GM23338 (cell line): ENCODE measurements at regions not wholly inside any gene's neighbourhood (a gene's known extent, or its start where the extent isn't known, plus 50 kb on each side); places are given as distances from the start of the nearest gene placed in this dataset.

Source experiments
- ATAC-seq: fragments of 200-7000 bp; cut with Tn5 transposase; 3 replicates; pipeline ENCODE4 v1.9.1; 2020
- DNase-seq: peaks from one replicate; pipeline ENCODE4 v3.0.0-alpha.2; 2015; ENCODE audit warnings: low spot score
- H2AFZ ChIP-seq: fragments of 200-600 bp; sonication (generic); 2 replicates; pipeline ENCODE4 v1.8.0; 2016; ENCODE audit warnings: antibody characterized with exemption, mild to moderate bottlenecking, moderate library complexity
- H3F3A ChIP-seq: fragments of 200-600 bp; sonication (generic); replicated peaks from 2 replicates; pipeline ENCODE4 v1.8.0; 2017; ENCODE audit warnings: antibody characterized with exemption, mixed run types, low read depth
- H3K27ac ChIP-seq: fragments of 200-600 bp; sonication (generic); 2 replicates; pipeline ENCODE4 v1.6.1; 2016; ENCODE audit warnings: low read depth
- H3K27me3 ChIP-seq: fragments of 200-600 bp; sonication (generic); 2 replicates; pipeline ENCODE4 v1.8.0; 2016; ENCODE audit warnings: mild to moderate bottlenecking, mixed run types, moderate library complexity; ENCODE audit not compliant: insufficient read depth
- H3K36me3 ChIP-seq: fragments of 200-600 bp; sonication (generic); 2 replicates; pipeline ENCODE4 v1.8.0; 2016; ENCODE audit warnings: mild to moderate bottlenecking; ENCODE audit not compliant: insufficient read depth
- H3K4me1 ChIP-seq: fragments of 200-600 bp; sonication (generic); 2 replicates; pipeline ENCODE4 v1.8.0; 2016; ENCODE audit warnings: mild to moderate bottlenecking, moderate library complexity; ENCODE audit not compliant: insufficient read depth
- H3K4me2 ChIP-seq: fragments of 200-600 bp; sonication (generic); 2 replicates; pipeline ENCODE4 v1.7.1; 2017; ENCODE audit warnings: mixed run types
- H3K4me3 ChIP-seq: fragments of 200-600 bp; sonication (generic); 2 replicates; pipeline ENCODE4 v1.6.1; 2016; ENCODE audit warnings: mixed run types
- H3K79me2 ChIP-seq: fragments of 200-600 bp; sonication (generic); replicated peaks from 2 replicates; pipeline ENCODE4 v1.8.0; 2017; ENCODE audit warnings: mild to moderate bottlenecking; ENCODE audit not compliant: insufficient read depth
- H3K9me2 ChIP-seq: fragments of 200-600 bp; sonication (generic); 2 replicates; pipeline ENCODE4 v1.8.0; 2017; ENCODE audit not compliant: insufficient read depth
- H4K20me1 ChIP-seq: fragments of 200-600 bp; sonication (generic); replicated peaks from 2 replicates; pipeline ENCODE4 v1.8.0; 2017; ENCODE audit warnings: mild to moderate bottlenecking; ENCODE audit not compliant: insufficient read depth
- H3K27ac Mint-ChIP-seq: 2 replicates; pipeline ENCODE4 v1.8.0; 2020; ENCODE audit warnings: inconsistent platforms, mild to moderate bottlenecking, moderate library complexity, mixed read lengths
- H3K27me3 Mint-ChIP-seq: 3 replicates; pipeline ENCODE4 v1.8.0; 2022; ENCODE audit warnings: low read depth, mild to moderate bottlenecking, moderate library complexity, mixed read lengths, inconsistent platforms; ENCODE audit not compliant: insufficient read depth, poor library complexity
- H3K36me3 Mint-ChIP-seq: 3 replicates; pipeline ENCODE4 v1.8.0; 2021; ENCODE audit warnings: low read depth, mild to moderate bottlenecking, inconsistent platforms, moderate library complexity, mixed read lengths
- H3K4me1 Mint-ChIP-seq: 3 replicates; pipeline ENCODE4 v1.8.0; 2020; ENCODE audit warnings: mild to moderate bottlenecking, inconsistent platforms, mixed read lengths
- H3K4me3 Mint-ChIP-seq: 3 replicates; pipeline ENCODE4 v1.8.0; 2021; ENCODE audit warnings: moderate library complexity, mild to moderate bottlenecking, inconsistent platforms, mixed read lengths
- H3K9me3 Mint-ChIP-seq: 3 replicates; pipeline ENCODE4 v1.8.0; 2020; ENCODE audit warnings: moderate library complexity, mild to moderate bottlenecking, inconsistent platforms, mixed read lengths
- CREB1 ChIP-seq: fragments of 250-450 bp; sonication (Bioruptor Pico); IDR thresholded peaks from 2 replicates; pipeline ENCODE4 v1.5.0; 2020; ENCODE audit warnings: low read depth, mild to moderate bottlenecking, moderate library complexity
- CTCF ChIP-seq, 2 experiments: fragments of 200-600 bp in 1 of 2; sonication (generic) in 1 of 2; conservative IDR thresholded peaks; 2 replicates each; pipeline versions ENCODE4 v1.5.1 to v1.6.1; 2016 to 2017; ENCODE audit warnings: antibody characterized with exemption in 2 of 2, low read depth in 2 of 2, mild to moderate bottlenecking in 2 of 2, moderate library complexity in 1 of 2
- EZH2 ChIP-seq: fragments of 200-600 bp; sonication (generic); IDR thresholded peaks from one replicate; pipeline ENCODE4 v1.8.0; 2017; ENCODE audit warnings: antibody characterized with exemption, mild to moderate bottlenecking, low read depth; ENCODE audit not compliant: unreplicated experiment
- EZH2phosphoT487 ChIP-seq: fragments of 200-600 bp; sonication (generic); IDR thresholded peaks from one replicate; pipeline ENCODE4 v1.8.1; 2018; ENCODE audit warnings: antibody characterized with exemption; ENCODE audit not compliant: unreplicated experiment
- JUNB ChIP-seq: IDR thresholded peaks from one replicate; pipeline ENCODE4 v1.6.1; 2016; ENCODE audit warnings: antibody characterized with exemption; ENCODE audit not compliant: unreplicated experiment
- NANOG ChIP-seq: IDR thresholded peaks from 2 replicates; pipeline ENCODE4 v1.6.1; 2016; ENCODE audit warnings: antibody characterized with exemption, borderline replicate concordance
- POLR2AphosphoS5 ChIP-seq: IDR thresholded peaks from 2 replicates; pipeline ENCODE4 v1.6.1; 2016; ENCODE audit warnings: antibody characterized with exemption, low read depth
- STAT1 ChIP-seq: IDR thresholded peaks from one replicate; pipeline ENCODE4 v1.6.1; 2016; ENCODE audit warnings: antibody characterized with exemption; ENCODE audit not compliant: unreplicated experiment
- ZNF114 ChIP-seq: fragments of 250-450 bp; sonication (Bioruptor Pico); IDR thresholded peaks from 2 replicates; pipeline ENCODE4 v1.5.0; 2020; ENCODE audit warnings: mild to moderate bottlenecking, moderate library complexity
- ZNF331 ChIP-seq: fragments of 250-450 bp; sonication (Bioruptor Pico); IDR thresholded peaks from 2 replicates; pipeline ENCODE4 v1.5.0; 2020; ENCODE audit warnings: low read depth, mild to moderate bottlenecking, moderate library complexity
- ZNF462 ChIP-seq: fragments of 250-450 bp; sonication (Bioruptor Pico); IDR thresholded peaks from 2 replicates; pipeline ENCODE4 v1.5.0; 2020; ENCODE audit warnings: mild to moderate bottlenecking, moderate library complexity
- TF ChIP-seq, protein P1 (sequence below): IDR thresholded peaks from 2 replicates; pipeline ENCODE4 v1.6.1; 2016; ENCODE audit warnings: antibody characterized with exemption
- TF ChIP-seq, protein P2 (sequence below): IDR thresholded peaks from one replicate; pipeline ENCODE4 v1.6.1; 2018; ENCODE audit warnings: antibody characterized with exemption; ENCODE audit not compliant: unreplicated experiment

DNA sequence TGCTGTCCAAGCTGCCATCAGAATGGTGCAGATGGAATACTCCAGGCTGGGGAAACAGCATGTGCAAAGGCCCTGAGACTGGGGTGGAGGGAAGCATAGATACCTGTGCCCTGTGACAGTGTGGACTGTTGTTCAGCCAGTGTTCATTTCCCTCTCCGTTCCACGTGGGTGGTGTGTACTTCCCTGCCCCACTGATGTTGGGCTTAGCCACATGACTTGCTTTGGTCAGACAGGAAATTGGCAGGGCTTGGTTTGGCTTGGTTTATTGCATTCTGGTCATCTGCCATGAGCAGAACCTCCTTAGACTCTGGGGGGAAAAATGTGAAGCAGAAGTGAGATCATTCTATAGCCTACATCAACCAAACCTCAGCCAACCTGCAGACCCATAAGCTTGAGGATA is 102.4 kb upstream of the IGSF21 start:
- Histone ChIP-seq H3F3A (no peaks in the 10 kb centered on the region), H3K79me2 (no peaks in the 10 kb centered on the region), H2AFZ (no peak overlapping the region), H3K9me2 (no peaks in the 10 kb centered on the region), H3K27me3 (no peaks in the 10 kb centered on the region), H3K4me3 (no peak overlapping the region), H3K36me3 (no peaks in the 10 kb centered on the region), H3K4me1 (peaks cover 9% of the 10 kb centered on the region), H3K4me2 (no peak overlapping the region), H4K20me1 (no peaks in the 10 kb centered on the region), H3K27ac (no peak overlapping the region)
- no peak overlapping the region for H3K27ac Mint-ChIP-seq
- H3K27me3 Mint-ChIP-seq, result peaks cover 11% of the 10 kb centered on the region
- no peak for DNase-seq
- TF ChIP-seq, protein P1, sequence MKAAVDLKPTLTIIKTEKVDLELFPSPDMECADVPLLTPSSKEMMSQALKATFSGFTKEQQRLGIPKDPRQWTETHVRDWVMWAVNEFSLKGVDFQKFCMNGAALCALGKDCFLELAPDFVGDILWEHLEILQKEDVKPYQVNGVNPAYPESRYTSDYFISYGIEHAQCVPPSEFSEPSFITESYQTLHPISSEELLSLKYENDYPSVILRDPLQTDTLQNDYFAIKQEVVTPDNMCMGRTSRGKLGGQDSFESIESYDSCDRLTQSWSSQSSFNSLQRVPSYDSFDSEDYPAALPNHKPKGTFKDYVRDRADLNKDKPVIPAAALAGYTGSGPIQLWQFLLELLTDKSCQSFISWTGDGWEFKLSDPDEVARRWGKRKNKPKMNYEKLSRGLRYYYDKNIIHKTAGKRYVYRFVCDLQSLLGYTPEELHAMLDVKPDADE, result no peak
- TF ChIP-seq POLR2AphosphoS5 (no peak), STAT1 (no peak), ZNF462 (CRISPR knock-in tag) (no peak), NANOG (no peak), ZNF114 (CRISPR knock-in tag) (no peak), ZNF331 (CRISPR knock-in tag) (no peak), JUNB (no peak), CTCF (conservative IDR thresholded peaks at IDR 0.05; ENCODE audit: low read depth in 2 of 2) (no peak), EZH2 (no peak), CREB1 (CRISPR knock-in tag) (no peak), EZH2phosphoT487 (no peak)
- TF ChIP-seq, protein P2, sequence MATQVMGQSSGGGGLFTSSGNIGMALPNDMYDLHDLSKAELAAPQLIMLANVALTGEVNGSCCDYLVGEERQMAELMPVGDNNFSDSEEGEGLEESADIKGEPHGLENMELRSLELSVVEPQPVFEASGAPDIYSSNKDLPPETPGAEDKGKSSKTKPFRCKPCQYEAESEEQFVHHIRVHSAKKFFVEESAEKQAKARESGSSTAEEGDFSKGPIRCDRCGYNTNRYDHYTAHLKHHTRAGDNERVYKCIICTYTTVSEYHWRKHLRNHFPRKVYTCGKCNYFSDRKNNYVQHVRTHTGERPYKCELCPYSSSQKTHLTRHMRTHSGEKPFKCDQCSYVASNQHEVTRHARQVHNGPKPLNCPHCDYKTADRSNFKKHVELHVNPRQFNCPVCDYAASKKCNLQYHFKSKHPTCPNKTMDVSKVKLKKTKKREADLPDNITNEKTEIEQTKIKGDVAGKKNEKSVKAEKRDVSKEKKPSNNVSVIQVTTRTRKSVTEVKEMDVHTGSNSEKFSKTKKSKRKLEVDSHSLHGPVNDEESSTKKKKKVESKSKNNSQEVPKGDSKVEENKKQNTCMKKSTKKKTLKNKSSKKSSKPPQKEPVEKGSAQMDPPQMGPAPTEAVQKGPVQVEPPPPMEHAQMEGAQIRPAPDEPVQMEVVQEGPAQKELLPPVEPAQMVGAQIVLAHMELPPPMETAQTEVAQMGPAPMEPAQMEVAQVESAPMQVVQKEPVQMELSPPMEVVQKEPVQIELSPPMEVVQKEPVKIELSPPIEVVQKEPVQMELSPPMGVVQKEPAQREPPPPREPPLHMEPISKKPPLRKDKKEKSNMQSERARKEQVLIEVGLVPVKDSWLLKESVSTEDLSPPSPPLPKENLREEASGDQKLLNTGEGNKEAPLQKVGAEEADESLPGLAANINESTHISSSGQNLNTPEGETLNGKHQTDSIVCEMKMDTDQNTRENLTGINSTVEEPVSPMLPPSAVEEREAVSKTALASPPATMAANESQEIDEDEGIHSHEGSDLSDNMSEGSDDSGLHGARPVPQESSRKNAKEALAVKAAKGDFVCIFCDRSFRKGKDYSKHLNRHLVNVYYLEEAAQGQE, result no peak
- H3K4me1 Mint-ChIP-seq, result peaks cover 24% of the 10 kb centered on the region
- H3K9me3 Mint-ChIP-seq, result no peaks in the 10 kb centered on the region
- no peak overlapping the region for H3K4me3 Mint-ChIP-seq
- H3K36me3 Mint-ChIP-seq, result no peaks in the 10 kb centered on the region
- ATAC-seq, result no peak
